ENCODE measurements at regions not wholly inside any gene's neighbourhood (a gene's known extent, or its start where the extent isn't known, plus 50 kb on each side); places are given as distances from the start of the nearest gene placed in this dataset.

DNA sequence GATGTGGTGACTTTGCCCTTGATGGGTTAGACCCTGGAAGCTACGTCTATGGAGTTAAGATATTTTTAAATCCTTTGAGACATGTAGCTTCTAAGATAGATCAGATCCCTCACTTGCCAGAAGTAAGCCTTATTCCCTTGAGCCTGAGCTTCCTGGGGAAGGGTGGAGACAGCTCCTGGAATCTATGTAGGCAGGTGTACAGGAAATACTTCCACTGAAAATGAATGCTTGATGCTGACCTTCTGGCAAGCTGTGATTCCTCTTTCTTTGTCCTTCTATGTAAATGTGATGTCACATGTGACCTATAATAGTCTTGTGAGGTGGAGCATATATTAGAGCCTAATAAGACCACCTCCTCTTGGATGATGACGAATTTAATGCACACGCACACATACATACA, 1152.0 kb upstream of the ACO1 start:
- BruUV-seq (replicated peaks), result no TSS peak
- no peak overlapping the region for H4K8ac ChIP-seq (ENCODE audit: low read depth in 2 of 2, low read length in 2 of 2)
- no peak overlapping the region for H2BK120ac ChIP-seq (ENCODE audit: low read depth, low read length)
- no peak overlapping the region for H3K4me3 ChIP-seq (ENCODE audit: insufficient read depth, low read depth, low read length)
- no peaks in the 10 kb centered on the region for H3K36me3 ChIP-seq (ENCODE audit: control insufficient read depth, insufficient read depth, low read length)
- dilution Hi-C loops (cut with HindIII; ENCODE audit: low sequenced_read_pairs, unreplicated experiment), result no loop called here
- H3K27me3 ChIP-seq (ENCODE audit: control insufficient read depth, insufficient read depth, low read length), result no peaks in the 10 kb centered on the region
- H3K4me2 ChIP-seq (ENCODE audit: low read depth, low read length), result no peak overlapping the region
- H2AK5ac ChIP-seq (ENCODE audit: low read depth, low read length), result no peak overlapping the region
- H2BK15ac ChIP-seq (ENCODE audit: low read depth, low read length), result no peak overlapping the region
- no peak overlapping the region for H3K27ac ChIP-seq (ENCODE audit: insufficient read depth, low read length)
- H3K14ac ChIP-seq (replicated peaks; ENCODE audit: low read depth, low read length), result no peak overlapping the region
- H4K91ac ChIP-seq (ENCODE audit: insufficient read depth, low read depth, low read length), result no peak overlapping the region
- H2BK20ac ChIP-seq (ENCODE audit: low read depth, low read length), result no peak overlapping the region
- no peaks in the 10 kb centered on the region for H3K9me1 ChIP-seq (ENCODE audit: insufficient read depth, low read length)
- no peak overlapping the region for H2BK5ac ChIP-seq (ENCODE audit: low read depth, low read length, poor library complexity, severe bottlenecking)
- H3K4ac ChIP-seq (ENCODE audit: low read depth, low read length), result no peak overlapping the region
- H4K5ac ChIP-seq (ENCODE audit: low read depth, low read length), result no peak overlapping the region
- H2AFZ ChIP-seq (replicated peaks; ENCODE audit: low read length, poor library complexity), result no peak overlapping the region
- H3K9ac ChIP-seq (ENCODE audit: low read depth, low read length), result no peak overlapping the region
- no peak overlapping the region for H3K23ac ChIP-seq (ENCODE audit: low read depth, low read length)
- H3K56ac ChIP-seq (ENCODE audit: extremely low read depth, insufficient read depth, low read length), result no peak overlapping the region
- DNase-seq (no peak), ATAC-seq (ENCODE audit: low read depth) (no peak)
- peaks cover 4% of the 10 kb centered on the region; the same call in 1 of the 2 replicates for H3K9me3 ChIP-seq (ENCODE audit: control insufficient read depth, insufficient read depth, low read length)
- no peaks in the 10 kb centered on the region for H3K79me1 ChIP-seq (ENCODE audit: low read depth in 1 of 2, low read length in 2 of 2)
- H2AK9ac ChIP-seq (replicated peaks; ENCODE audit: low read depth, low read length, poor library complexity), result no peak overlapping the region
- POLR2A ChIA-PET (ENCODE audit: unreplicated experiment), result no interaction called here
- no CpG with 5 or more reads among the region's 3 CpGs for WGBS, 2 experiments (ENCODE audit: extremely low coverage in 2 of 2, insufficient read length in 1 of 2)
- in situ Hi-C loops (cut with MboI; ENCODE audit: low sequenced_read_pairs), result no loop called here
- intact Hi-C loops (cut with micrococcal nuclease), result no loop called here
- CTCF ChIA-PET, result no interaction called here
- H3K4me1 ChIP-seq (ENCODE audit: control insufficient read depth, insufficient read depth, low read length), result no peaks in the 10 kb centered on the region
- no peaks in the 10 kb centered on the region for H4K20me1 ChIP-seq (ENCODE audit: insufficient read depth, low read length)
- TF ChIP-seq CHD1 (IDR thresholded peaks at IDR 0.05; ENCODE audit: low read depth, low read length) (no peak), BHLHE40 (IDR thresholded peaks at IDR 0.05; ENCODE audit: low read depth, low read length) (no peak), MAZ (IDR thresholded peaks at IDR 0.05; ENCODE audit: borderline replicate concordance, low read depth, low read length) (no peak), RFX5 (IDR thresholded peaks at IDR 0.05; ENCODE audit: low read depth, low read length) (no peak), FOS (IDR thresholded peaks at IDR 0.05; ENCODE audit: low read depth, low read length) (no peak), RAD21 (IDR thresholded peaks at IDR 0.05; ENCODE audit: low read length) (no peak), RCOR1 (IDR thresholded peaks at IDR 0.05; ENCODE audit: insufficient replicate concordance, low read length) (no peak), NFE2L2 (IDR thresholded peaks at IDR 0.05; ENCODE audit: low read depth, low read length) (no peak)
- TF ChIP-seq, protein P1, sequence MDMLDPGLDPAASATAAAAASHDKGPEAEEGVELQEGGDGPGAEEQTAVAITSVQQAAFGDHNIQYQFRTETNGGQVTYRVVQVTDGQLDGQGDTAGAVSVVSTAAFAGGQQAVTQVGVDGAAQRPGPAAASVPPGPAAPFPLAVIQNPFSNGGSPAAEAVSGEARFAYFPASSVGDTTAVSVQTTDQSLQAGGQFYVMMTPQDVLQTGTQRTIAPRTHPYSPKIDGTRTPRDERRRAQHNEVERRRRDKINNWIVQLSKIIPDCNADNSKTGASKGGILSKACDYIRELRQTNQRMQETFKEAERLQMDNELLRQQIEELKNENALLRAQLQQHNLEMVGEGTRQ (IDR thresholded peaks at IDR 0.05; ENCODE audit: low read depth, low read length), result no peak
- TF ChIP-seq, protein P2, sequence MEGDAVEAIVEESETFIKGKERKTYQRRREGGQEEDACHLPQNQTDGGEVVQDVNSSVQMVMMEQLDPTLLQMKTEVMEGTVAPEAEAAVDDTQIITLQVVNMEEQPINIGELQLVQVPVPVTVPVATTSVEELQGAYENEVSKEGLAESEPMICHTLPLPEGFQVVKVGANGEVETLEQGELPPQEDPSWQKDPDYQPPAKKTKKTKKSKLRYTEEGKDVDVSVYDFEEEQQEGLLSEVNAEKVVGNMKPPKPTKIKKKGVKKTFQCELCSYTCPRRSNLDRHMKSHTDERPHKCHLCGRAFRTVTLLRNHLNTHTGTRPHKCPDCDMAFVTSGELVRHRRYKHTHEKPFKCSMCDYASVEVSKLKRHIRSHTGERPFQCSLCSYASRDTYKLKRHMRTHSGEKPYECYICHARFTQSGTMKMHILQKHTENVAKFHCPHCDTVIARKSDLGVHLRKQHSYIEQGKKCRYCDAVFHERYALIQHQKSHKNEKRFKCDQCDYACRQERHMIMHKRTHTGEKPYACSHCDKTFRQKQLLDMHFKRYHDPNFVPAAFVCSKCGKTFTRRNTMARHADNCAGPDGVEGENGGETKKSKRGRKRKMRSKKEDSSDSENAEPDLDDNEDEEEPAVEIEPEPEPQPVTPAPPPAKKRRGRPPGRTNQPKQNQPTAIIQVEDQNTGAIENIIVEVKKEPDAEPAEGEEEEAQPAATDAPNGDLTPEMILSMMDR (conservative IDR thresholded peaks at IDR 0.05; ENCODE audit: low read depth, low read length), result no peak
- no peak overlapping the region for H3K18ac ChIP-seq (ENCODE audit: low read depth, low read length)
